Colon (tissue), 2 donors: ENCODE measurements at regions not wholly inside any gene's neighbourhood (a gene's known extent, or its start where the extent isn't known, plus 50 kb on each side); places are given as distances from the start of the nearest gene placed in this dataset.
A peak's percentile ranks its signal among the peaks of the same experiment; 100 is the strongest.

Experiments used
- FAIRE-seq: peaks from 2 replicates; lab custom pipeline; 2012; peaks lifted over from hg19 to GRCh38; lab: Jason Lieb, UNC
- donor health status: control.
- donor health status: control.

GRCh38 chr2:193980599-193980998, 1676.4 kb upstream of the SLC39A10 start:
- no peak for FAIRE-seq

- no peak for FAIRE-seq
These were observed 1683.2 kb upstream of the SLC39A10 start for GRCh38 chr2:193973781-193974180.

GRCh38 chr2:193966590-193966989, 1690.4 kb upstream of the SLC39A10 start:
- FAIRE-seq, result no peak

GRCh38 chr2:193965263-193965662, 1691.8 kb upstream of the SLC39A10 start:
- no peak for FAIRE-seq

GRCh38 chr2:193963472-193964119, 1693.4 kb upstream of the SLC39A10 start:
- no peak for FAIRE-seq

GRCh38 chr2:193946806-193947205, 1710.2 kb upstream of the SLC39A10 start:
- no peak for FAIRE-seq

- no peak for FAIRE-seq
These were observed 1713.5 kb upstream of the SLC39A10 start for GRCh38 chr2:193943406-193943960.

GRCh38 chr2:193935114-193935513, 1721.9 kb upstream of the SLC39A10 start:
- FAIRE-seq, result no peak

- no peak for FAIRE-seq
These were observed 1727.9 kb upstream of the SLC39A10 start for GRCh38 chr2:193929131-193929530.

- FAIRE-seq, result no peak
These were observed 1712.8 kb upstream of the TMEFF2 start for GRCh38 chr2:193907561-193907960.

- FAIRE-seq, result no peak
These were observed 1705.6 kb upstream of the TMEFF2 start for GRCh38 chr2:193900292-193900691.

GRCh38 chr2:193895226-193895625, 1700.5 kb upstream of the TMEFF2 start:
- FAIRE-seq, result no peak

- FAIRE-seq, result no peak
These were observed 1699.3 kb upstream of the TMEFF2 start for GRCh38 chr2:193894081-193894480.

- no peak for FAIRE-seq
These were observed 1696.3 kb upstream of the TMEFF2 start for GRCh38 chr2:193891023-193891422.

- FAIRE-seq, result no peak
These were observed 1690.7 kb upstream of the TMEFF2 start for GRCh38 chr2:193885419-193885818.

GRCh38 chr2:193883820-193884219, 1689.1 kb upstream of the TMEFF2 start:
- no peak for FAIRE-seq

GRCh38 chr2:193876980-193877379, 1682.2 kb upstream of the TMEFF2 start:
- peak; percentile 62 for FAIRE-seq

GRCh38 chr2:193869564-193869963, 1674.8 kb upstream of the TMEFF2 start:
- FAIRE-seq, result no peak

- no peak for FAIRE-seq
These were observed 1674.1 kb upstream of the TMEFF2 start for GRCh38 chr2:193868833-193869232.

- FAIRE-seq, result no peak
These were observed 1673.4 kb upstream of the TMEFF2 start for GRCh38 chr2:193868132-193868531.

GRCh38 chr2:193867454-193867853, 1672.7 kb upstream of the TMEFF2 start:
- no peak for FAIRE-seq

GRCh38 chr2:193861557-193861956, 1666.8 kb upstream of the TMEFF2 start:
- FAIRE-seq, result no peak

GRCh38 chr2:193847991-193848390, 1653.3 kb upstream of the TMEFF2 start:
- no peak for FAIRE-seq

GRCh38 chr2:193847130-193847529, 1652.4 kb upstream of the TMEFF2 start:
- FAIRE-seq, result no peak
